ENCODE measurements at regions not wholly inside any gene's neighbourhood (a gene's known extent, or its start where the extent isn't known, plus 50 kb on each side); places are given as distances from the start of the nearest gene placed in this dataset.

DNA sequence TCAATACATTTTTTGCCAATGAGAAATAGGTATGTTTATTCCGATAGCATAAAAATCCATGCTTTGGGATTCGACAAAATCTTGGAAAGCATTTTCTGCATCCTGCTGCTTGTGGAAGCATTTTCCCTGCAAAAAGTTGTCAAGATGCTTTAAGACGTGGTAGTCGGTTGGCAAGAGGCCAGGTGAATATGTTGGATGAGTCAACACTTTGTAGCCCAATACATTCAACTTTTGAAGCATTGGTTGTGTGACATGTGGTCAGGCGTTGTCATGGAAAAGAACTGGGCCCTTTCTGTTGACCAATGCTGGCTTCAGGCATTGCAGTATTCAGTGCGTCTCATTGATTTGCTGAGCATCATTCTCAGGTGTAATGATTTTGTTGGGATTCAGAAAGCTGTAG is 764.5 kb downstream of the TRIB2 start:
- no peak overlapping the region for H3K4me3 ChIP-seq
- POLR2A ChIA-PET, result no interaction called here
- FAIRE-seq, result no peak
- peak in 1 of 2 experiments; percentile 7 for DNase-seq (ENCODE audit: low read depth in 1 of 2, low spot score in 1 of 2)
- WGBS (ENCODE audit: missing lambda C conversion rate), result 25% methylated on average over 6 of the region's 6 CpGs
- TF ChIP-seq, protein P1, sequence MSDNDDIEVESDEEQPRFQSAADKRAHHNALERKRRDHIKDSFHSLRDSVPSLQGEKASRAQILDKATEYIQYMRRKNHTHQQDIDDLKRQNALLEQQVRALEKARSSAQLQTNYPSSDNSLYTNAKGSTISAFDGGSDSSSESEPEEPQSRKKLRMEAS (IDR thresholded peaks at IDR 0.05), result no peak
- TF ChIP-seq POLR2AphosphoS2 (conservative IDR thresholded peaks at IDR 0.05; ENCODE audit: low read length), result no peak
- TF ChIP-seq JUNB (IDR thresholded peaks at IDR 0.05), result no peak
- TF ChIP-seq ESRRA (IDR thresholded peaks at IDR 0.05; ENCODE audit: borderline replicate concordance, low read length), result no peak
- no peak for TF ChIP-seq PHF8 (IDR thresholded peaks at IDR 0.05; ENCODE audit: borderline replicate concordance, low read depth)
- no peak for TF ChIP-seq FOSL2 (IDR thresholded peaks at IDR 0.05)
- TF ChIP-seq FOSL2 (CRISPR knock-in tag; IDR thresholded peaks at IDR 0.05), result no peak
- no peak for TF ChIP-seq NR3C1 (IDR thresholded peaks at IDR 0.05)
- TF ChIP-seq, protein P2, sequence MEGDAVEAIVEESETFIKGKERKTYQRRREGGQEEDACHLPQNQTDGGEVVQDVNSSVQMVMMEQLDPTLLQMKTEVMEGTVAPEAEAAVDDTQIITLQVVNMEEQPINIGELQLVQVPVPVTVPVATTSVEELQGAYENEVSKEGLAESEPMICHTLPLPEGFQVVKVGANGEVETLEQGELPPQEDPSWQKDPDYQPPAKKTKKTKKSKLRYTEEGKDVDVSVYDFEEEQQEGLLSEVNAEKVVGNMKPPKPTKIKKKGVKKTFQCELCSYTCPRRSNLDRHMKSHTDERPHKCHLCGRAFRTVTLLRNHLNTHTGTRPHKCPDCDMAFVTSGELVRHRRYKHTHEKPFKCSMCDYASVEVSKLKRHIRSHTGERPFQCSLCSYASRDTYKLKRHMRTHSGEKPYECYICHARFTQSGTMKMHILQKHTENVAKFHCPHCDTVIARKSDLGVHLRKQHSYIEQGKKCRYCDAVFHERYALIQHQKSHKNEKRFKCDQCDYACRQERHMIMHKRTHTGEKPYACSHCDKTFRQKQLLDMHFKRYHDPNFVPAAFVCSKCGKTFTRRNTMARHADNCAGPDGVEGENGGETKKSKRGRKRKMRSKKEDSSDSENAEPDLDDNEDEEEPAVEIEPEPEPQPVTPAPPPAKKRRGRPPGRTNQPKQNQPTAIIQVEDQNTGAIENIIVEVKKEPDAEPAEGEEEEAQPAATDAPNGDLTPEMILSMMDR (IDR thresholded peaks at IDR 0.05), result no peak
- CTCF ChIA-PET, result no interaction called here
- no peak overlapping the region for H3K27ac ChIP-seq
- ATAC-seq, result no peak
- peaks cover 12% of the 10 kb centered on the region; the same call in 2 of the 3 replicates for H3K9me3 ChIP-seq
- H3K4me1 ChIP-seq, result no peaks in the 10 kb centered on the region
- no peak overlapping the region for H3K4me2 ChIP-seq

DNA sequence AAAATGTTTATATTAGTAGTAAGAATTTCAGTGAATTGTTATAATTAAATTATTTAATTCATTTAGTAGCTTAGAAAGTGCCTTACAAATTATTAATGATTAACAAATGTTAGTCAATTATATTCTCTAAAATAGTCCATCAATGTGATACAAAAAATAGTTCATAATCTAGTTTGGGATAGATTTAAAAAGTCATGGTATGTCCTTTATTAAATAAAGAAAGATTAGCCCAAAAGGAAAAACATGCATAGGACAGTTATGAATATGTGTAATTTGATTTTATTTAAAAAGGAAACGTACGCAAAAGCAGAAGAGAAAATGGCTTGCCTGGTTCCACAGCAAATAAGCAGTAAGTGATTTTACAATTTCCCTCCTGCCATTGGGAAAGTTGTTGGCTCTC is 768.5 kb downstream of the TRIB2 start:
- no peak overlapping the region for H3K4me2 ChIP-seq
- ATAC-seq (no peak), FAIRE-seq (no peak), DNase-seq (ENCODE audit: low read depth in 1 of 2, low spot score in 1 of 2) (no peak)
- 57% methylated on average over 2 of the region's 2 CpGs for WGBS (ENCODE audit: missing lambda C conversion rate)
- H3K4me3 ChIP-seq, result no peak overlapping the region
- H3K9me3 ChIP-seq, result peaks cover 19% of the 10 kb centered on the region; the same call in 2 of the 3 replicates
- no peak overlapping the region for H3K27ac ChIP-seq
- H3K4me1 ChIP-seq, result no peaks in the 10 kb centered on the region
- TF ChIP-seq NFE2L2 (conservative IDR thresholded peaks at IDR 0.05; ENCODE audit: low read length) (no peak), JUNB (IDR thresholded peaks at IDR 0.05) (no peak), CBX8 (IDR thresholded peaks at IDR 0.05) (no peak), CBX2 (IDR thresholded peaks at IDR 0.05; ENCODE audit: borderline replicate concordance, low read depth) (no peak), MAFK (IDR thresholded peaks at IDR 0.05; ENCODE audit: partially characterized antibody) (no peak), TFCP2L1 (CRISPR knock-in tag; IDR thresholded peaks at IDR 0.05) (no peak), ZC3H11A (IDR thresholded peaks at IDR 0.05) (no peak), HOXB5 (CRISPR knock-in tag; IDR thresholded peaks at IDR 0.05) (no peak)
- TF ChIP-seq, protein P3, sequence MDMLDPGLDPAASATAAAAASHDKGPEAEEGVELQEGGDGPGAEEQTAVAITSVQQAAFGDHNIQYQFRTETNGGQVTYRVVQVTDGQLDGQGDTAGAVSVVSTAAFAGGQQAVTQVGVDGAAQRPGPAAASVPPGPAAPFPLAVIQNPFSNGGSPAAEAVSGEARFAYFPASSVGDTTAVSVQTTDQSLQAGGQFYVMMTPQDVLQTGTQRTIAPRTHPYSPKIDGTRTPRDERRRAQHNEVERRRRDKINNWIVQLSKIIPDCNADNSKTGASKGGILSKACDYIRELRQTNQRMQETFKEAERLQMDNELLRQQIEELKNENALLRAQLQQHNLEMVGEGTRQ (IDR thresholded peaks at IDR 0.05), result no peak
- TF ChIP-seq, protein P4, sequence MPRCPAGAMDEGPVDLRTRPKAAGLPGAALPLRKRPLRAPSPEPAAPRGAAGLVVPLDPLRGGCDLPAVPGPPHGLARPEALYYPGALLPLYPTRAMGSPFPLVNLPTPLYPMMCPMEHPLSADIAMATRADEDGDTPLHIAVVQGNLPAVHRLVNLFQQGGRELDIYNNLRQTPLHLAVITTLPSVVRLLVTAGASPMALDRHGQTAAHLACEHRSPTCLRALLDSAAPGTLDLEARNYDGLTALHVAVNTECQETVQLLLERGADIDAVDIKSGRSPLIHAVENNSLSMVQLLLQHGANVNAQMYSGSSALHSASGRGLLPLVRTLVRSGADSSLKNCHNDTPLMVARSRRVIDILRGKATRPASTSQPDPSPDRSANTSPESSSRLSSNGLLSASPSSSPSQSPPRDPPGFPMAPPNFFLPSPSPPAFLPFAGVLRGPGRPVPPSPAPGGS (IDR thresholded peaks at IDR 0.05), result no peak
- ChIA-PET POLR2A (no interaction called here), CTCF (no interaction called here)

DNA sequence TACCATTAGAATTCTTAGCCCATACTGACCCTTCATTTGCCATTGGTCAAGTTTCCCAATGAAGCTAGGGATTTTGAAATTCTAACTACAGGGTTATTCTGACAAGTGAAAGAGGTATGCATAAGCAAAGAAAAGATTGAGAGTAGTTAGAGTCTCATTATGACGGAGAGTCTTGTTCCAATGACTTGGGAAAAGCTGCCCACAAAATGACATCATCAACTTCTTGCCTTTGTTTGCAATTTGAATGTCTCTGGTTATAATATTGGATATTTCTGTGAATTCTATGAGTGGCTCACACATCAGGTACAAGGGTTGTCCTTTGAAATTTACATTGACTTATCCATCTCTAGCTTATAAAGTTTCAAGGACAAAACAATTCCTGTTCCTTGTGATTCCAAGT is 772.2 kb downstream of the TRIB2 start:
- Histone ChIP-seq H3K4me1 (no peaks in the 10 kb centered on the region), H3K4me3 (no peak overlapping the region), H3K4me2 (no peak overlapping the region), H3K27ac (no peak overlapping the region), H3K9me3 (peaks cover 19% of the 10 kb centered on the region; the same call in 2 of the 3 replicates)
- no peak for DNase-seq (ENCODE audit: low read depth in 1 of 2, low spot score in 1 of 2)
- ChIA-PET POLR2A (no interaction called here), CTCF (interaction anchor here (0.8 kb wide), 1 partner anchor 11 kb away, joined by 3 read pairs; no protein-coding TSS in a partner anchor)
- ATAC-seq, result no peak
- TF ChIP-seq JUNB (IDR thresholded peaks at IDR 0.05), result no peak
- TF ChIP-seq, protein P4 (IDR thresholded peaks at IDR 0.05), result no peak
- TF ChIP-seq MAFK (IDR thresholded peaks at IDR 0.05; ENCODE audit: partially characterized antibody), result no peak
- TF ChIP-seq RAD21 (conservative IDR thresholded peaks at IDR 0.05 in 1 of 2, IDR thresholded peaks at IDR 0.05 in 1 of 2), result no peak
- FAIRE-seq, result no peak
- WGBS (ENCODE audit: missing lambda C conversion rate), result 29% methylated on average over 1 of the region's 1 CpG

All from A549 (cell line).